ENCODE measurements at regions not wholly inside any gene's neighbourhood (a gene's known extent, or its start where the extent isn't known, plus 50 kb on each side); places are given as distances from the start of the nearest gene placed in this dataset.

DNA sequence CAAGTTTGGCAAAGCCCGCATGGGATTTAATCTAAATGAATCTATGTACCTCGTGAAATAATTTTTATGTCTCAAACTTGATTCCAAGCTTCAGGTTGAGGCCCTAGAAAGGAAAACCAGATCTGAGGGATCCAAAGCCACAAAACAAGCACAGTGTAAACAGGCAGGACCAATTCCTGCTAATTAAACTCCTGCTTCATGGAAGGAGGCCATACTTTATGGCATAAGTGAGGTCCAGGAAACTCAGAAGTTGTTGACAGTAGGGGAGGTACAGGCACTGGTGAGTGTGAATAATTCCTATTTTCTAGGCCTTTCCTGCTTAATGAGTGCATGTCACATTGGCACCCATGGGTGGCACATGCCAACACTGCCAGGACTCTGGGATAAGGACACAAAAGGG lies 648.6 kb upstream of the SGCD start:
- TF ChIP-seq, protein P1, sequence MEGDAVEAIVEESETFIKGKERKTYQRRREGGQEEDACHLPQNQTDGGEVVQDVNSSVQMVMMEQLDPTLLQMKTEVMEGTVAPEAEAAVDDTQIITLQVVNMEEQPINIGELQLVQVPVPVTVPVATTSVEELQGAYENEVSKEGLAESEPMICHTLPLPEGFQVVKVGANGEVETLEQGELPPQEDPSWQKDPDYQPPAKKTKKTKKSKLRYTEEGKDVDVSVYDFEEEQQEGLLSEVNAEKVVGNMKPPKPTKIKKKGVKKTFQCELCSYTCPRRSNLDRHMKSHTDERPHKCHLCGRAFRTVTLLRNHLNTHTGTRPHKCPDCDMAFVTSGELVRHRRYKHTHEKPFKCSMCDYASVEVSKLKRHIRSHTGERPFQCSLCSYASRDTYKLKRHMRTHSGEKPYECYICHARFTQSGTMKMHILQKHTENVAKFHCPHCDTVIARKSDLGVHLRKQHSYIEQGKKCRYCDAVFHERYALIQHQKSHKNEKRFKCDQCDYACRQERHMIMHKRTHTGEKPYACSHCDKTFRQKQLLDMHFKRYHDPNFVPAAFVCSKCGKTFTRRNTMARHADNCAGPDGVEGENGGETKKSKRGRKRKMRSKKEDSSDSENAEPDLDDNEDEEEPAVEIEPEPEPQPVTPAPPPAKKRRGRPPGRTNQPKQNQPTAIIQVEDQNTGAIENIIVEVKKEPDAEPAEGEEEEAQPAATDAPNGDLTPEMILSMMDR (IDR thresholded peaks at IDR 0.05): no peak
- Histone ChIP-seq H3K27ac (no peak overlapping the region), H3K4me3 (no peak overlapping the region)
- no peak for DNase-seq (ENCODE audit: low spot score)

DNA sequence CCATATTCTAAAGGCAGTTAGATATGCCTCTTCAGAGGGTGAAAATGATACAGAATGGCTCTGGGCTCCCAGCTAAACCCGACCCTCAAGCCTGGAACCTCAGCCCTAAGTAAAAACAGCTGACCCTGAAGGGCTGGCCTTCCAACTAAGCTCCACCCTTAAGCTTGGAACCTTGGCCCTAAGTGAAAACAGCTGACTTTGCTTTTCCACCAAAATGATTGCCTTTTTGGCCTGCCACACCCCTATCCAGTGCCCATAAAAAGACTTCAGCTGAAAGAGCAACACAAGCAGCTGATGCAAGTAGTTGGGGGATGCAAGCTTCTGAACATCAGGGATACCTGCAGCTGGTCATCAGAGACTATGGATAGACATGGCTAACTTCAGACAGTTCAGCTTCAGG lies 647.4 kb upstream of the SGCD start:
- TF ChIP-seq, protein P1 (IDR thresholded peaks at IDR 0.05): no peak

DNA sequence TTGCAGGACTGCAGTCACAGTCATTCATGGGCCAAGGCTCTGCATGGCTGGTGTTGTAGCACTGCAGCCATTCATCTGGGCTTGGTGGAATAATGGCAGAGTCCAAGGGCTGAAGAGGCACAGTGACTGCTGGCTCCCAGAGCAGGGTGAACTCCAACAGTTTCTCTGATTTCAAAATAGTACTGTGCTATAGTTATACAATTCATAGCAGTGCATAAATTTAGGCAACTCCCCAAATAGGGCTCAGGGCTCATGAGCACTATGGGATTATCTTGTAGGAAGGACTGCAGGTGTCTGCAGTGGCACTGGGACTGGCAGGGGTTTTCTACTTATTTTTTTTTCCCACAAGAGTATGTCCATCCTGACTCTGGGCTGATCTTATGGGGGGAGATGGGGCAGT lies 642.5 kb upstream of the SGCD start:
- no peak for DNase-seq (ENCODE audit: low spot score)
- H3K4me3 ChIP-seq: no peak overlapping the region
- TF ChIP-seq, protein P1 (IDR thresholded peaks at IDR 0.05): no peak

More for the DNA sequence above, 647.4 kb upstream of the SGCD start:
- DNase-seq (ENCODE audit: low spot score): no peak
- Histone ChIP-seq H3K4me3 (no peak overlapping the region), H3K27ac (no peak overlapping the region)

DNA sequence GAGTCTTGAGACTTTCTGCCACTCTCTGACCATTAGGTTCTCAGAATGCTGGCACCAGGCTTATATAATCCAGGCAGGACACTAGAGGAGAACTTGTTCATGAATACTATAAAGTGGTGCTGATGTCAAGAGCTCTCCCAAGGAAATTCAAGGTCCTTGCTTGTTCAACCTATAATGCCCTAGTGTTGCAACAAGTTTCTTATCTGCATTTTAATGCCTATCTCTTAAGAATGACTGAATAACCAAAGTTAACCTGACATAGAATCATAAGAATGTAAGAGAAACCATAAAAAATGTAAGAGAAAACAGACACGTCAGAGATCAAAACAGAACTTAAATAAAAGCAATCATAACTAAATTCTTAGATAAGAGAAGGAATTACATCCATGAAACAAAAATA lies 640.8 kb upstream of the SGCD start:
- Histone ChIP-seq H3K4me3 (no peak overlapping the region), H3K27ac (no peak overlapping the region)
- DNase-seq (ENCODE audit: low spot score): no peak
- TF ChIP-seq, protein P1 (IDR thresholded peaks at IDR 0.05): no peak

More for the DNA sequence above, 642.5 kb upstream of the SGCD start:
- H3K27ac ChIP-seq: no peak overlapping the region

DNA sequence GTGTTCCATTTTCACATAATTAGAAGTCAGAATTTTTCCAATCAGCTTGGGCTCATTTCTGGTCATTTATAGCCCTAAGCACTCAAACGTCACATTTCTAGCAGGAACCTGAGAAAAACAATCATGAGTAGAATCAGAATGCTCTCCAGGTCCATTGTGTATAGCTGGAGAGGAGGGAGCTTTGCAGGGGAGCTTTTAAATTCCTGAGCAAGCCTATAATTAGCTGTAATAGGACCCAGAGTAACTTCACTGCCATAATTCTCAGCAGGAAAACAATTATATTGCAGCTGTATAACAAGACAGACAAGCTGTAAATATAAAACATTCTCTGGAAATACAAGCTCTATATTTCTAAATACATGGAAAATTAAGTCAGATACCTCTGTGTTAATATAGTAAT lies 637.6 kb upstream of the SGCD start:
- TF ChIP-seq, protein P1 (IDR thresholded peaks at IDR 0.05): no peak
- H3K27ac ChIP-seq: no peak overlapping the region
- no peak for DNase-seq (ENCODE audit: low spot score)
- H3K4me3 ChIP-seq: no peak overlapping the region

DNA sequence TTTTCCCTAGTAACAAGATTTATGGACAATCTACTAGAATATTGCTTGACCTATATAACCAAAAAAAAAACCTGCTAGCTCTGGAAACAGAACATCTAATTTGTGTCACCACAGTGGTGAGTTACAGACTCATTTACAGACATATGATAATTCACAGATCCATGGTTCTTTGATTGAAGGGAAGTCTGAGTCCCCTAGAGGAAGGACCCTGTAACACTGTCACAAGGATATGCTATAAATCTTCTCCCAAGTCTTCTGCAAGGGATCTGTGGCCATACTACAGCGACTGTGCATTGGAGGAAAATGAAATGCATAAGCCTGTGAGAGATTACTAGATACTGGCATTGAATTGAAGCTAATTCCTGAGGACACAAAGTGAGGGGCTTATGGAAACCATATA lies 630.6 kb upstream of the SGCD start:
- H3K4me3 ChIP-seq: no peak overlapping the region
- DNase-seq (ENCODE audit: low spot score): no peak
- TF ChIP-seq, protein P1 (IDR thresholded peaks at IDR 0.05): no peak
- no peak overlapping the region for H3K27ac ChIP-seq

DNA sequence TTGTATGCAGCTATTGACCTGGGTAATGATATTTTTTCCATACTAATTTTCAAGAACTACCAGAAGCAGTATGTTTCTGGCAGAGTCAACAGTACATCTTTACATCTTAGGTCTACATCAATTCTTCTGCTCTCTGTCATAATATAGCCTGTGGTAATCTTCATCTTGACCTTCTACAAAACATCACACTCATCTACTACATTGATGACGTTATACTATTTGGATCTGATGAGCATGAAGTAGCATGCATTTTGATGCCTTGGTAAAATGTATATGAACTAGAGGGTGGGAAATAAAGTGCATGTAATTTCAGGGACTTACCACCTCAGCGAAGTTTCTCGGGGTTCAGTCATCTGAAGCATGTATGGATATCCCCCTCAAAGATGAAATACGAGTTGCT lies 629.7 kb upstream of the SGCD start:
- Histone ChIP-seq H3K4me3 (no peak overlapping the region), H3K27ac (no peak overlapping the region)
- TF ChIP-seq, protein P1 (IDR thresholded peaks at IDR 0.05): no peak
- no peak for DNase-seq (ENCODE audit: low spot score)
